Common myeloid progenitor, CD34-positive (primary cell): ENCODE measurements at regions not wholly inside any gene's neighbourhood (a gene's known extent, or its start where the extent isn't known, plus 50 kb on each side); places are given as distances from the start of the nearest gene placed in this dataset.

ENCODE experiments used
- CTCF ChIA-PET: fragments of 350-600 bp; sonication (Branson Sonifier 250); formaldehyde crosslinking; loops from one replicate; lab custom pipeline; 2021; ENCODE audit warnings: antibody characterized with exemption; lab: Charles Lee
- POLR2A ChIA-PET: fragments of 350-600 bp; sonication (Branson Sonifier 250); formaldehyde crosslinking; loops from one replicate; lab custom pipeline; 2021; ENCODE audit warnings: antibody characterized with exemption; lab: Charles Lee
- DNase-seq, 3 donors: peaks; one replicate each; pipeline versions ENCODE4 v3.0.0 to v3.0.0-alpha.2; 2013
- H3K27ac ChIP-seq, 2 experiments: 1 replicate in 1 of 2; 2 replicates in 1 of 2; pipeline ENCODE4 v1.7.0; 2013; ENCODE audit warnings: inconsistent platforms in 2 of 2, low read length in 2 of 2, mild to moderate bottlenecking in 2 of 2, low read depth in 1 of 2, moderate library complexity in 1 of 2; ENCODE audit not compliant: severe bottlenecking in 2 of 2, insufficient read depth in 1 of 2, poor library complexity in 1 of 2
- H3K27me3 ChIP-seq, 5 experiments: replicated peaks in 2 of 5; 1 replicate in 3 of 5; 2 replicates in 2 of 5; pipeline versions ENCODE4 v1.6.1 to v1.7.0; 2013; ENCODE audit warnings: low read length in 4 of 5, mild to moderate bottlenecking in 2 of 5, moderate library complexity in 2 of 5, inconsistent platforms in 1 of 5; ENCODE audit not compliant: insufficient read depth in 5 of 5, control insufficient read depth in 4 of 5
- H3K36me3 ChIP-seq, 4 experiments: 1 replicate in 2 of 4; 2 replicates in 2 of 4; pipeline versions ENCODE4 v1.6.1 to v1.7.0; 2013; ENCODE audit warnings: low read length in 3 of 4, control low read depth in 1 of 4, mild to moderate bottlenecking in 1 of 4; ENCODE audit not compliant: control insufficient read depth in 4 of 4, insufficient read depth in 4 of 4
- H3K4me1 ChIP-seq, 4 experiments: 1 replicate in 3 of 4; 2 replicates in 1 of 4; pipeline versions ENCODE4 v1.6.1 to v1.7.1; 2013; ENCODE audit warnings: low read length in 3 of 4, mild to moderate bottlenecking in 3 of 4, control low read depth in 1 of 4, inconsistent platforms in 1 of 4, moderate library complexity in 1 of 4; ENCODE audit not compliant: control insufficient read depth in 4 of 4, insufficient read depth in 4 of 4; ENCODE audit errors: control extremely low read depth in 1 of 4
- H3K4me3 ChIP-seq, 7 experiments: 1 replicate in 4 of 7; 2 replicates in 3 of 7; pipeline versions ENCODE4 v1.5.1 to v1.7.0; 2013; ENCODE audit warnings: mild to moderate bottlenecking in 7 of 7, low read length in 6 of 7, moderate library complexity in 6 of 7, inconsistent platforms in 2 of 7, low read depth in 2 of 7, control low read depth in 1 of 7; ENCODE audit not compliant: insufficient read depth in 4 of 7, control insufficient read depth in 1 of 7; ENCODE audit errors: extremely low read depth in 1 of 7
- H3K9me3 ChIP-seq, 5 experiments: 1 replicate in 4 of 5; 2 replicates in 1 of 5; pipeline versions ENCODE4 v1.6.1 to v1.7.1; 2013; ENCODE audit warnings: low read length in 4 of 5, mild to moderate bottlenecking in 2 of 5, inconsistent platforms in 1 of 5, low read depth in 1 of 5, moderate library complexity in 1 of 5; ENCODE audit not compliant: control insufficient read depth in 4 of 5, insufficient read depth in 2 of 5; ENCODE audit errors: control extremely low read depth in 1 of 5
- WGBS: methylation state at CpG from one replicate; pipeline ENCODE4 v1.1.5; 2013; ENCODE audit not compliant: insufficient coverage; 5-methylcytosine and 5-hydroxymethylcytosine counted together

DNA sequence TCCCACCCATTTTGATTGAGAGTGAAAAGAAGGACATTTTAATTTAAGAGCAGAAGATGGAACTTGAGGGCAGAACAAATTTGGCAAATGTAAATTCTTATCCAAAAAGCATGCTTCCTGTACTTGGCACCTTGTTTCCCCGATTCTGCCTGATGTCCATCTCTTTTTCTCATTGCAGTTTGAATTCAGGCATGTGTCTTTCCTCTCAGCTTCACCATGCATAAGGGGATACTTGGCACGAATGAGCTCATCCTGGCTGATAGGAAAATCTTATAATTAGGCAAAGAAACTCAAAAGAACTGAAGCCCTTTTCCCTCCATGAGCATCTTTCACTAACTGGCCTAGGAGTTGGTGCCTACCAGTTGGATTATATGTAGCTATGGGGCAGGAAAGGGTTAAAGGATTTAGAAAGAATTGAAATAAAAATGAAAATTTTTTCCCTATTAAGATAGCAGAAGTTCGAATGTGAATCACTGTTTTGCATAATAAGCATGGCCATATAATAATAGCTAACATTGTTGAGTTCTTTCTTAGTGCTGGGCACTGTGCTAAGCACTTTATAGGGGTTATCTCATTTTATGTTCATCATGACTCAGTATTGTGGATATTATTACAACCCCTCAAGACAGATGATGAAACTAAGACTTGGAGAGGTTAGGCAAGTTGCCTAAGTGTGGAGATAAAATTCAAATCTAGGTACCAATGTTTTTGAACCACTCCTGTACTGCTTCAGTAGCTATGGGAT is 386.6 kb downstream of the KCNRG start:
- no peak for DNase-seq
- H3K4me3 ChIP-seq = no peak overlapping the region
- no peak overlapping the region for H3K27ac ChIP-seq
- WGBS = 83% methylated on average over 1 of the region's 3 CpGs
- H3K36me3 ChIP-seq = no peaks in the 10 kb centered on the region
- H3K27me3 ChIP-seq = no peaks in the 10 kb centered on the region
- POLR2A ChIA-PET = no interaction called here
- no peaks in the 10 kb centered on the region for H3K4me1 ChIP-seq
- CTCF ChIA-PET = no interaction called here
- H3K9me3 ChIP-seq = no peaks in the 10 kb centered on the region

DNA sequence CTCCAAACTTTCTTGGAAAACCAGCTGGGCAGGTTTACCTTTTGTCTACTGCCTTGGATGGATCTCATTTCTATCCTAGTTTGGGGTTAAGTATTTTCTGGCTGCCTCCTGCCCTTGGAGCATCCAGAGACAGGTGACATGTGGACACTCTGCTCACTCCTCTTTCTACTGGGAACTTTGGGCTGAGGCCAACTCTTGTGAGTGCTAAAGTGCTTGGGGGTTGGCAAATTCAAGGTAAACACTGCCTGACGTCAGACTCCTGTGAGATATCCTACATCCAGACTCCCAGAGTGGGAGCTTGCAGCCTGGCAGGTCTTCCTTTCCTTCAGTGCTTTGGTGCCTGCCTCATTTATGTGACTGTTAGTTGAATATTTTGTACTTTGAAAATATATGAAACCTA is 388.1 kb downstream of the KCNRG start:
- Histone ChIP-seq H3K9me3 (no peaks in the 10 kb centered on the region), H3K27me3 (no peaks in the 10 kb centered on the region), H3K36me3 (no peaks in the 10 kb centered on the region), H3K27ac (no peak overlapping the region), H3K4me1 (no peaks in the 10 kb centered on the region), H3K4me3 (no peak overlapping the region)
- CTCF ChIA-PET = no interaction called here
- no peak for DNase-seq
- WGBS = no CpG with 5 or more reads among the region's 1 CpG
- POLR2A ChIA-PET = no interaction called here

DNA sequence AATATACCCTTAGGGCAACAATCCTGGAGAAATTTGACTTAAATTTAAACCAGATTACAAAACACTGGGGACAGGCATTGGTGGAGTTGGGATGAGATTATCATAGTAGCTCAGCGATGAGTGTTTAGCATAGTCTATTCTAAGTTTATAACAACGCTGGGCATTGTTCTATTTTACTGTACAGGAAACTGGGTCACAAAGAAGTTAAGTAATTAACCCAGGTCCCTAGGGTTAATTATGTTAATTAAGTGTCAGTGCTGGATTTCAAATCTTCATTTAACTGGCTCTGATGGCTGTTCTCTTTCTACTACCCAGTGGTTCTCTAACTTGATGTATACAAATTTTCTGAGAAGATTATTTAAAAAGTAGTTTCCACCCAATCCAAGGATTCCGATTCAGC is 388.9 kb downstream of the KCNRG start:
- Histone ChIP-seq H3K27me3 (no peaks in the 10 kb centered on the region), H3K9me3 (no peaks in the 10 kb centered on the region), H3K36me3 (no peaks in the 10 kb centered on the region), H3K27ac (no peak overlapping the region), H3K4me3 (no peak overlapping the region), H3K4me1 (no peaks in the 10 kb centered on the region)
- CTCF ChIA-PET = no interaction called here
- DNase-seq = no peak
- POLR2A ChIA-PET = no interaction called here
- WGBS = 100% methylated on average over 1 of the region's 3 CpGs

DNA sequence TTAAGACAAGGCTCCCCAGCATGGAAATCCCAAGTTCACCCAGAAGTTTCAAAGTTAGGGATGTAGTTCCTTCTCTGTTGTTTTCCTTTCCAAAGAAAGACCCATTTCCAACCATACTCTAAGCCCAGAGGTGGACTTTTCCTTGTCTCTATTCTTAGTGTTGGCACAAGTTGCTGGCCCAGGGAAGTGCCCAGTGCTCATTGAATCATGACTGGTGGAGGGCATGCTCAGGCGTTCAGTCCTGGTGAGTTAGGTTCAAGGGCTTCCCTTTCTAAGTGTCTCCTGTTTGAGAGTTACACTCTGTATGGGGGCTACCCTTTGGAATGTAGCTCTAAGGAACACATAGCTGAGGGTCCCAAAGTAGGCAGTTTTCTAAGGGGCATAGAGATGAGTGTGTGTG is 389.5 kb downstream of the KCNRG start:
- no peak for DNase-seq
- H3K4me3 ChIP-seq = no peak overlapping the region
- POLR2A ChIA-PET = no interaction called here
- H3K9me3 ChIP-seq = no peaks in the 10 kb centered on the region
- H3K36me3 ChIP-seq = no peaks in the 10 kb centered on the region
- no peaks in the 10 kb centered on the region for H3K4me1 ChIP-seq
- WGBS = 100% methylated on average over 1 of the region's 1 CpG
- no peak overlapping the region for H3K27ac ChIP-seq
- CTCF ChIA-PET = no interaction called here
- no peaks in the 10 kb centered on the region for H3K27me3 ChIP-seq

DNA sequence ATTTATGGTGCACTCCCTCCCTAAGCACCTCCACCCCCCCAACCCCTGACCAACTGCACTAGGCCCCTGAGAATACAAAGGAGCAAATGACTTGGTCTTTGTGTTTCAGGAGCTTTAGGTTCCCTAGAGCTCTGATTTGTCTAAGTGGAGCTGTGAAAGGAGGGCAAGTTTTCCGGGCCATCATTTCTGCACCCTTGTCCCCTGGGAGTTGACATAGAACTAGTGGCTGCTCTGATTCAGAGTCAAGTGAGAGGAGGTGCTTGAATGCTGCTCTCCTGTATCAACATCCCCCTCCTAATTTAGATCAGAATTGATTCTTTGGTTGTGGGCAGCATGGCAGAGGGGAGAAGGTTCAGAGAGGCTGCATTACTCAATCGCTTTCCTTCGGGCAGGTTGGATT is 391.6 kb downstream of the KCNRG start:
- Histone ChIP-seq H3K4me3 (no peak overlapping the region), H3K9me3 (no peaks in the 10 kb centered on the region), H3K27ac (no peak overlapping the region), H3K36me3 (no peaks in the 10 kb centered on the region), H3K27me3 (no peaks in the 10 kb centered on the region), H3K4me1 (no peaks in the 10 kb centered on the region)
- DNase-seq = no peak
- 89% methylated on average over 2 of the region's 3 CpGs for WGBS
- POLR2A ChIA-PET = no interaction called here
- CTCF ChIA-PET = no interaction called here

DNA sequence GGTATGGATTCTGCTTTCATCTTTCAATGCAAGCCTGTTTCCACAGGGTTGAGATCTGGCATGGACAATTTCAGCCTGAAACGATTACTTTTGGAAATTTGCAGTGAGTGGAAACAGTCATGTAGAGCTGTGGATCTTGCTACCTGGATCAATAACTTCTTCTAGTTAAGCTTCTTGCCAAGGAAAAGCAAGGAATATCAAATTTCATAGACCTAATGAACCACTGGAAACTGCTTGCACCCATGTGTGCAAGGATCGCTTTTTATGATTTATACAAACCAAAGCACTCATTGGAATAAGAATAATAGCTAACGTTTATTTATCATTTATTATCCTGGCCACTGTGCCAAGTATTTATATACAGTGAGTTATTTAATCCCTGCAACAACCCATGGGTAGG is 392.8 kb downstream of the KCNRG start:
- no peak overlapping the region for H3K4me3 ChIP-seq
- POLR2A ChIA-PET = no interaction called here
- CTCF ChIA-PET = interaction anchor here (1.1 kb wide), 1 partner anchor 504 kb away, joined by 3 read pairs; no protein-coding TSS in a partner anchor
- H3K4me1 ChIP-seq = no peaks in the 10 kb centered on the region
- H3K9me3 ChIP-seq = no peaks in the 10 kb centered on the region
- WGBS = 100% methylated on average over 1 of the region's 3 CpGs
- H3K27me3 ChIP-seq = no peaks in the 10 kb centered on the region
- no peaks in the 10 kb centered on the region for H3K36me3 ChIP-seq
- no peak for DNase-seq
- H3K27ac ChIP-seq = no peak overlapping the region

DNA sequence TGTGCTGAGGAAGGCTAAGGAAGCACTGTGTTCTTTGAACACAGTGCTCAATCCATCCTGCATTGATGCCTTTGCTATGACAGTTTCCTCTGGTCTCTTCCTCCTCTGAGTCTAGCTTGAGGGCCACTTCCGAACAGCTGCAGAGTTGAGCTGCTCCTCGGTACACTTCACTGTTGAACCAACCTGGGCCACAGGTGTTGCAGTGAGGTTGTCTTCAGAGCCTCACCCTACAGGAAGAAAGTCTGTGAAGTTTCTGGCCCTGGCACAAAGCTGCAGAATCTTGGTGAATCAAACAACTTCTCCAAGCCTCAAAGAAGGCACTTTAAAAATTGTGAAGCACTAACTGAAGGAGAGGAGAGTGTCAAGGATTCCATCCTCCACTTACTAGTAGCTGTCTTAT is 394.0 kb downstream of the KCNRG start:
- POLR2A ChIA-PET = interaction anchor here (0.6 kb wide), 1 partner anchor 658 kb away, joined by 3 read pairs; no protein-coding TSS in a partner anchor
- CTCF ChIA-PET = no interaction called here

More for the DNA sequence above, 394.0 kb downstream of the KCNRG start:
- Histone ChIP-seq H3K4me1 (no peaks in the 10 kb centered on the region), H3K27me3 (no peaks in the 10 kb centered on the region), H3K9me3 (no peaks in the 10 kb centered on the region), H3K36me3 (no peaks in the 10 kb centered on the region), H3K4me3 (no peak overlapping the region), H3K27ac (no peak overlapping the region)
- DNase-seq = no peak
- WGBS = 100% methylated on average over 1 of the region's 2 CpGs
